ENCODE measurements at regions not wholly inside any gene's neighbourhood (a gene's known extent, or its start where the extent isn't known, plus 50 kb on each side); places are given as distances from the start of the nearest gene placed in this dataset.
A peak's percentile ranks its signal among the peaks of the same experiment; 100 is the strongest.
"Not testable (repeated sequence)": the region's sequence is repeated elsewhere in the genome, so short reads cannot be mapped to it uniquely, and the experiment has no call there.

GRCh38 chr16:56013962-56014552 is 138.9 kb upstream of the CES5A start:
- peak; percentile 11 for DNase-seq (ENCODE audit: low read depth)

GRCh38 chr16:56012482-56012811 is 137.3 kb upstream of the CES5A start:
- no peak for DNase-seq (ENCODE audit: low read depth)

- DNase-seq (ENCODE audit: low read depth), result no peak
Observed at GRCh38 chr16:56011808-56012481, 136.8 kb upstream of the CES5A start.

- DNase-seq (ENCODE audit: low read depth), result no peak
Observed at GRCh38 chr16:56005958-56006357, 130.8 kb upstream of the CES5A start.

- no peak for DNase-seq (ENCODE audit: low read depth)
Observed at GRCh38 chr16:55999683-56000082, 124.5 kb upstream of the CES5A start.

GRCh38 chr16:55993088-55993487 is 117.9 kb upstream of the CES5A start:
- no peak for DNase-seq (ENCODE audit: low read depth)

GRCh38 chr16:55992551-55992950 is 117.4 kb upstream of the CES5A start:
- no peak for DNase-seq (ENCODE audit: low read depth)

GRCh38 chr16:55991843-55992242 is 116.7 kb upstream of the CES5A start:
- DNase-seq (ENCODE audit: low read depth), result peak; percentile 26

- no peak for DNase-seq (ENCODE audit: low read depth)
Observed at GRCh38 chr16:55989569-55989907, 114.4 kb upstream of the CES5A start.

- DNase-seq (ENCODE audit: low read depth), result not testable (repeated sequence)
Observed at GRCh38 chr16:55988850-55989568, 113.8 kb upstream of the CES5A start.

GRCh38 chr16:55988013-55988412 is 112.8 kb upstream of the CES5A start:
- no peak for DNase-seq (ENCODE audit: low read depth)

GRCh38 chr16:55982597-55982996 is 107.4 kb upstream of the CES5A start:
- DNase-seq (ENCODE audit: low read depth), result no peak

- no peak for DNase-seq (ENCODE audit: low read depth)
Observed at GRCh38 chr16:55981557-55981956, 106.4 kb upstream of the CES5A start.

- DNase-seq (ENCODE audit: low read depth), result no peak
Observed at GRCh38 chr16:55976815-55977214, 101.6 kb upstream of the CES5A start.

- no peak for DNase-seq (ENCODE audit: low read depth)
Observed at GRCh38 chr16:55971447-55971846, 96.3 kb upstream of the CES5A start.

- DNase-seq (ENCODE audit: low read depth), result no peak
Observed at GRCh38 chr16:55968221-55968620, 93.0 kb upstream of the CES5A start.

GRCh38 chr16:55964923-55965475 is 89.8 kb upstream of the CES5A start:
- DNase-seq (ENCODE audit: low read depth), result no peak

GRCh38 chr16:55955845-55956244 is 80.7 kb upstream of the CES5A start:
- no peak for DNase-seq (ENCODE audit: low read depth)

GRCh38 chr16:55955424-55955823 is 80.3 kb upstream of the CES5A start:
- DNase-seq (ENCODE audit: low read depth), result no peak

- DNase-seq (ENCODE audit: low read depth), result no peak
Observed at GRCh38 chr16:55954906-55955305, 79.7 kb upstream of the CES5A start.

- DNase-seq (ENCODE audit: low read depth), result no peak
Observed at GRCh38 chr16:55949518-55949917, 74.3 kb upstream of the CES5A start.

- DNase-seq (ENCODE audit: low read depth), result peak; percentile 14
Observed at GRCh38 chr16:55948230-55948629, 73.1 kb upstream of the CES5A start.

- DNase-seq (ENCODE audit: low read depth), result peak; percentile 5
Observed at GRCh38 chr16:55947366-55947765, 72.2 kb upstream of the CES5A start.
